ENCODE measurements at regions not wholly inside any gene's neighbourhood (a gene's known extent, or its start where the extent isn't known, plus 50 kb on each side); places are given as distances from the start of the nearest gene placed in this dataset.
"Not testable (repeated sequence)": the region's sequence is repeated elsewhere in the genome, so short reads cannot be mapped to it uniquely, and the experiment has no call there.

DNA sequence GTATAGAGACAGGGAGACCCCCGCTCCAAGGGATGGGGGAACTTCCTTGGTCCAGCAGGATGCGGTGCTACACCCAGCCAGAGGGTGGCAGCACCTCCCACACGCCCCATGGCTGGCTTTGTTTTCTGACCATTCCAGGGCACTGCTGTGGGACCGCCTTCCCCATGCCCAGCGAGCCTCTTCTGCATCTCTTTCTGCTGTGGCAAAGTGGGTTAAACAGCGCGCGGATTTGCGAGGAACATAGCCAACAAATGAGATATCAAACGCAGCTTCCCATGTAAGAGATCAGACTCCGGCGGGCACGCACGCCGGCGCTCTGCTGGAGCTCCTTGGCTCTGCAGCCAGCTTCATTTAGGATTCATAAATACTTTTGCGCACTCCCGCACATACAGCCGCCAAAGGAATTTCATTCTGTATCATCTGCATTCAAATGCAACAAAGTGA, 485.8 kb upstream of the CADM1 start:
- peak in 1 of 2 experiments; percentile 2 for DNase-seq

DNA sequence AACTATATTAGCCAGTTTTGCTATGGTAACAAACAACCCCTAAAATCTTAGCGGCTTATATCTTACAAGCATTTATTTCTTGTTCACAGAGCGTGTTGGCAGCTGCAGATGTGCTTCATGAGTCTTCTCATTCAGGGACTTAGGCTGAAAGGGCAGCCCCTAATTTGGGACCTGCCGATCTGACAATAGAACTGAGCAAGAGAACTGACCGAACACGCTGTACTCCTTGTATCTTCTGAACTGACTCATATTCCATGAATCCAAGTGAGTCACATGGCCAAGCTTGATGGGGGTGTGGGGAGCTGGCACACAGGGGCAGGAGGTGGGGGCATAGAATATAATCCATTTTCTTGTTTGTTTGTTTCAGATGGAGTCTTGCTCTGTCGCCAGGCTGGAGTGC, 481.7 kb upstream of the CADM1 start:
- DNase-seq: no peak

DNA sequence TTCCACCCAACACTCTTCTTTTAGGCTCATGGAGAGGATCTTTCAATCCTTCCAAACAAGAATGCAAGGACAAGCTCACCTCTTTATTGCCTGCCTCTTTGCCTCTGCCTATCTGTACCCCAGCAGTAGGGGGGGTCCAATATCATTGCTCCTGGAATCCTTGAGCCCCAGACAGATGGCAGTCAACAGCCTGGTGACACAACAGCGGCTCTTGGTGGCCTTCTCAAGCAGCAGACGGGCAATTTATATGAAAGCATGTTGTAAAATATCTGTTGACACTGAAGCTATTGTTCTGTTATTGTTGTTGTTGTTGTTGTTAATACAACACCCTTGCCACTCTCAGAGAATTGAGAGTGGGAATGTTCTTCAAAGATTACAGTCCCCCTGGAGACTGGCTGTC, 480.0 kb upstream of the CADM1 start:
- no peak for DNase-seq

DNA sequence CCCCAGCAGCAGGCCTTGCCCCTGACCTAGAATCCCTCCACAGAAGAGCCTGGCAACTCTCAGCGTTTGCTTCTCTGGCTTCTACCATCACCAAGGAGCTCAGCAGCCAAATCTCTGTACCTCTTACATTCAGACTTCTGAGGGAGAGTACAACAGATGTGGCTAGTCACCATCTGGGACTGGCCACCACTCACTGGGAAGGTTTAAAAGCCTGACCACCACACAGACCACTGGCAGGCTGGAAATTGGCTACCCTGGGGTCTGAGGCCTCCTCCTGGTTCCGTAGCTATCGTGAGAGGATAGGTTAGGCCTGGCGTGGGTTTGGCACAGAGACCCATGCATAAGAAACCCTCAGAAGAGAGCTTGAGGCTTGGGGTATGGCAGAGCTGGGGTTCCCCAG, 478.5 kb upstream of the CADM1 start:
- no peak for DNase-seq

DNA sequence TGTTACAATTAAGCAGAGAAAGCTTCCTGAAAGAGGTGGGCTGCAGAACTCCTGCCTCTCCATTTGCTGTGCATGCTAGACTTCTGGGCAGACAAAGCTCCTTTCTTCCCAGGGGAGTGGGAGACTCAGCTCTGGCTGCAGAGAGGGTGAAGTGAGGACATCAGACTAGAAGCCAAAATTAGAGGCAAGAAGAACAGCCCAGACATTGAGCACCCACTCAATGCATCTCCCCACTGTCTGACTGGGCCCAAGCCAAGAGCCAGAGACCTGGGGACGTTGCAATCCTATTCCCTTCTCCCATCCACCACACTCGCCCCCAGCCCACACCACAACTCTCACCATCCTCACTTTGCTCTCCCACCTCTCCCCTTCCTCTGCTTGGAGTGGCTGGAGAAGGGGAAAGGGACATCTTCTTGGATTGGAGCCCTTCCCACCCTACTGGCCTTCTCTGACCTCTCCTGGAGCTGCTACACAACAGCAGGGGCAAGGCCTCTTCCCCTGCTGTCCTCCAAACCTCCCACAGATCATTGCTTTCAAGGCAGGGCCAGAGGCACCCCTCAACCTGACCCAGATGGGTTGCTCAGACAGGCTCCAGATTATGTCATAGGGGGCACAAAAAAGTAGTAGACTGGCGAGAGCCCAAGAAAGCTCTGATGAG, 477.7 kb upstream of the CADM1 start:
- no peak for DNase-seq

DNA sequence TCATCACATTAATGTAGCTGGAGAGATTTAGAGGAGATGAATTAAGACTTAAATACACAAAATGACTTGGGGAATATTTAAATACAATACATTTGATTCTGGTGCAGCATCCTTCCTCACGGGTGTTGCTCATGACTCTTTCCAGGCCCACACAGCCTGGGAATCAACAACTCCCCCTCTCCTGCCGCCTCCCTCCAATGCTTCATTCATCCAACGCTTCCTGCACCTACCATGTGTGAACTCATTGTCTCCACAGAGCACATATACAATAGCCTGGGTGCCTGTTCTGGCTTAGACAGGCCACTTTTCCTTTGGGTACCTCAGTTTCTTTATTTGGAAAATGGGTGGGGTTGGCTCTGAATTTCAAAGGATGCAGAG, 476.9 kb upstream of the CADM1 start:
- no peak for DNase-seq

DNA sequence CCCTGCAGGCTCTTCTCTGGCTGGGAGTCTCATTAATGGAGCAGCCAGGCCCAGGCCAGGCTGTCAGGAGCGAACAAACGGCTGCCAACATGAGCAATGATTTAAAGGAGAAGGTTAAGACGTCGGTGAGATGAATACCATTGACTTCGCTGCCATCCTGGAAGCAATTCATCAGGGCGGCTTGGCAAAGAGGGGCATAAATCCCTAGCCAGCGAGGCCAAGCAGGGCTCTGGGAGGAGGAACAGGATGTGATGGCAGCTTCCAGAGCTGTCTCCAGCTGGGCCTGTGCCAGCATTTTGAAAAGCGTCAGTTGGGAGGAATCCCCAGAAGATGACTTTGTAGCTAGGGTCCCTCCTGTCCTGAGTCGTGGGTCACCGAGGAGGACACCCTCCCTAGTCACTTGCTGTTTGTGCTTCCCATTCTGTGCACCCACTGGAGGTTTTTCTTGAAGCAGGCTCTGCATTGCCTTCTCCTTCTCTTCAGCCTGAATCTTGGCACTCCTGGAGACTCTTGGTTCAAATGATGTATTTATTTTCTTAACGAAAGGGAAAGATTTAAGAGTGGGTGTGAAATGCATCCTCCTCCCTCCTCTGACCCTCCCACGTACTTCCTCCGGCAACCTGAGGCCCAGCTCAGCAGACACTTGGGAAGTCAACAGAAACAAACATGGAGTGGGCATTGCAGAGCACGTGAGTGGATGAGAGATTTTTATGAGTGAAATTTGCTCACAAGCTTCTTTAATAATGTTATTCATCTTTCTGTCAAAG, 476.3 kb upstream of the CADM1 start:
- DNase-seq: no peak

DNA sequence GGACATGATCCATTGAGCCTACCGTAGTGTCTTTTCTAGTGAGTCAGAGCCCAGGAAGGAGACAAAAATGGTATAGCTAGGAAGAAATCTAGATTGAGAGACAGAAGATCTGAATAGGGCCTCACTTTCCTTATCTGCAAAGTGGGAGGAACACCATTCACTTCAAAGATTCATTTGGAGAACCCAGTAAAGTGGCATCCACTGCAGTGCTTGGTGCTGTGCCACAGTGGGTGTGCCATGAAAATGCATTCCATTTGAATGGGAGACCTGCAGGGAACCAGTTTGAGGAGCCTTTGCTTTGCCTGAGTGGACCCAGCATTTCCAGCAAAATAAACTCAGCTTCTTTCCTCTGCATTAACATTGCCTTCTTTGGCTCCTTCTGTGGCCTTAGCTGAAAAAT, 470.5 kb upstream of the CADM1 start:
- no peak for DNase-seq

DNA sequence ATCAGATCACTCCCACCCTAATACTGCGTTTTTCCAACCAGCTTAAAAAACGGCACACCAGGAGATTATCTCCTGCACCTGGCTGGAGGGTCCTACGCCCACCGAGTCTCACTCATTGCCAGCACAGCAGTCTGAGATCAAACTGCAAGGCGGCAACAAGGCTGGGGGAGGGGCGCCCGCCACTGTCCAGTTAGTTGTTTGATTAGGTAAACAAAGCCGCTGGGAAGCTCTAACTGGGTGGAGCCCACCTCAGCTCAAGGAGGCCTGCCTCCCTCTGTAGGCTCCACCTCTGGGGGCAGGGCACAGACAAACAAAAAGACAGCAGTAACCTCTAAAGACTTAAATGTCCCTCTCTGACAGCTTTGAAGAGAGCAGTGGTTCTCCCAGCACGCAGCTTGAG, 463.0 kb upstream of the CADM1 start:
- DNase-seq: not testable (repeated sequence)

DNA sequence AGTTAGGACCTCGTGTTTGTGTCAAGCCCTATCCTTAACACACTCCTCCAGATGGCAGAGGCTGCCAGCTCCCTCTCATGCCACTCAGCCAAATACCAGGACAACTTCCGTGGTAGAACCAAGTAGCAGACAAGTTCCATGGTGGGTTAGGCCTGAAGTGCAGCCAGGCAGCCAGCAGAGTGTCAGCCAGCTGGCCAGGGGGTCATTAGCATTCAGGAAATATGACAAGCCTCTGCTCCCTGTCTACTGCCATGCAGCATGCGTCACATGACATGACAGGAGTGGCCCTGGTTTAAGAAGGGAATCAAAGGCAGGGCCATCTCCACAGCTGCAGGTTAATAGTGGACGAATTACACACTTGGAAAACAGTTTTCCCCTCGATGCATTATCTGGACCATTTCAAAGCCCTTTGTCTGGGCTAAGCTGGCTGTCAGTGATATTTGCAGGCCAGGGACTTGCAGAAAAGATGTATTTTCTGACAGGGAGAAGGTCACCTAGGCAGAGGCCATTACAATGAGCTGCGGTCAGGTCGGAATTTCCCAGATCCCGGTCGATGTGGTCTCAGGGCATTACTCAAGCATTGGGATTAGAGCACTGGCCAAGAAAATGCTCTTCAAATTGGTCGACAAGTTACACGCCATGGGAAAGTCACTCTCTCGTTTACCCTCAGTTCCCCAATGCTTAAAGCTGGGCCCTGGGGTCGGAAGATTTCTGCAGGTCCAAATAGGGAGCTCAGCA, 461.7 kb upstream of the CADM1 start:
- DNase-seq: no peak

DNA sequence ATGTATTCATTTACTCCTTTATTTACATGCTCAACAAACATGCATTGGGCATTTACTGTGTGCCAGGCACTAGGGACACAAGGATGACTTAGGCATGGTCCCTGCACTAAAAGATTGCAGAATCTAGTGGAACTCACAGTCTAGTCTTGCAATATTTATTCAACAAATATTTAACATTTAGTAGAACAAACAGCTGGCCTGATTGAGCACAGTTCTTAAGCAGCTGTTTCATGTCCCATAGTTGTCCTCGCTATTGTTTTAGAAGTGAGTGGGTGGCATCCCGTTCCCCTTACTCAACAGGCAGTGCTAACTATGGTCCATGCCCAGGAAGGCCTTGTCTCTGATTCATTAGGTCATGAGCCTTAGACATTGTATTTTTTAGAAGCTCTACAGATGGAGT, 459.9 kb upstream of the CADM1 start:
- no peak for DNase-seq

DNA sequence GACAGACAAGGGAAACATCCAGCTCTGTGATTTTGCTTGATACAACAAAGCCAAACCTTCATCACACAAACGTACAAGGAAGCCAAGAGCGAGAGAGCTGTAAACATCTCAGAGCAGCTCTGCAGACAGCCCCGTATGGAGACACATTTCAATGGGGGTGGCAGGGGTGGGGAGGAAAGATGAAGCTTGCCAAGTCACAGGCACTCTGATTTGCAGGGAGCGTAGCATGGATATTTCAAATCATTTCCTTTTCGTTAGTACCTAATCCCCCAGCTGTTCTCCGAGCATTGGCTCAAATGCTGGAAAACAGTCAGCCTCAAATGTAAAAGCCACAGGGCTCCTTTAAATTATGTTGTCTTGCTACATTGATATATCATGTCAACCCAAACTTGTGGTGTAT, 458.9 kb upstream of the CADM1 start:
- no peak for DNase-seq

DNA sequence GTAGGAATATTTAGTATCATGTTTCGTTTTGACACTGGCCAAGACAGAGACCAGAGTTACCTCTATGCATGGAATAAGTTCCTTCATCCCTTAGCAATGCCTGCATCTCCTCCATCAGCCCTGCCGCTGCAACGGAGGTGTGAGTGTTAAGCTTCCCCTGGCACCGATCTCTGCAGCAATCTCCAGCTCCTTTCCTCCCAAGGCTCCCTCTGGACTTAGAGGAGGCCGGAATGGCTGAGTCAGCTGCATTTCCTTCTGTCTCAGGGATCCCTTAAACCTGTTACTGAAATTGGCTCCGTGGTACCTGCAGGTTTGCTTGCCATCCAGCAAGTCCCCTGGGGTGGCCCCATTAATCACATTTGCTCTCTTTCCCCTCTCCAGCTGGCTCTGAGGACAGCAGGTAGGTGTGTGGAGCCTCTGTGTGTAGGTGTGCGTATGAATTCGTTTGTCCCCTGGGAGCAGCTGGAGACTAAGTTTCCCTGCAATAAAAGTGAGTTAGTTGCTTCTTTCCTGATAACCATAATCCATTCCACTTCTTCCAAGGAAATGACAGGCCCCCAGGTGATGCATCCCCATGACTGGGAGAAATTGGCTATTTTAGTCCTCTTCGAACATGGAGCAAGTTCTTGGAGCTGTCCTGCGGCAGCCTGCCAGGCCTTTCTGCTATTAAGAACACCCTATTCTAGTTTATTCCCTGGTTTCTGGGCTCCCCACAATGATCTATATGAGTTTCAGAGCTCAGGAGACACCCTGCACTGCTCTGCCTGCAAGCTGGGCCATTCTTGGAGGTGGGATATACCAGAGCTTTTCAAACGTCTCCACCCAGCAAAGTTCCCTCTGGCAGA, 457.2 kb upstream of the CADM1 start:
- no peak for DNase-seq

DNA sequence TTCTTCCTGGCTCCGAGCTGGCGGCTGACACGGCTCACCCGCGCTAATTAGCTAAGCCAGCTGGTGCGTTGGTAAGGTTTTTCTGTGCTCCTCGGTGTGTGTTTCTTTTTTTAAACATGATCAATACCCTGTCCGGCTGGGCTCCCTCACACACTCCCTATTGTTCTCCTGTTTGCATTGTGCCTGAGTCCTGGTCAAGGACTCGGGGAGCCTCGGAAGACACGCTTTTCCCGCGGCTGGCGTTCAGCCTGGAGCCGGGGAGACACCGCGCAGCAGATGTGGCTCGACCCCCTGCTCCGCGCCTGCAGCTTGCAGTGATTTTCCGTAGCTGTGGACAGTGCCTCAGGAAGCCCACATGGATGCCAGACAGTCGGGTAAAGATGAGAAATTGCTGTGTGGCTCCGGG, 454.9 kb upstream of the CADM1 start:
- DNase-seq: no peak

DNA sequence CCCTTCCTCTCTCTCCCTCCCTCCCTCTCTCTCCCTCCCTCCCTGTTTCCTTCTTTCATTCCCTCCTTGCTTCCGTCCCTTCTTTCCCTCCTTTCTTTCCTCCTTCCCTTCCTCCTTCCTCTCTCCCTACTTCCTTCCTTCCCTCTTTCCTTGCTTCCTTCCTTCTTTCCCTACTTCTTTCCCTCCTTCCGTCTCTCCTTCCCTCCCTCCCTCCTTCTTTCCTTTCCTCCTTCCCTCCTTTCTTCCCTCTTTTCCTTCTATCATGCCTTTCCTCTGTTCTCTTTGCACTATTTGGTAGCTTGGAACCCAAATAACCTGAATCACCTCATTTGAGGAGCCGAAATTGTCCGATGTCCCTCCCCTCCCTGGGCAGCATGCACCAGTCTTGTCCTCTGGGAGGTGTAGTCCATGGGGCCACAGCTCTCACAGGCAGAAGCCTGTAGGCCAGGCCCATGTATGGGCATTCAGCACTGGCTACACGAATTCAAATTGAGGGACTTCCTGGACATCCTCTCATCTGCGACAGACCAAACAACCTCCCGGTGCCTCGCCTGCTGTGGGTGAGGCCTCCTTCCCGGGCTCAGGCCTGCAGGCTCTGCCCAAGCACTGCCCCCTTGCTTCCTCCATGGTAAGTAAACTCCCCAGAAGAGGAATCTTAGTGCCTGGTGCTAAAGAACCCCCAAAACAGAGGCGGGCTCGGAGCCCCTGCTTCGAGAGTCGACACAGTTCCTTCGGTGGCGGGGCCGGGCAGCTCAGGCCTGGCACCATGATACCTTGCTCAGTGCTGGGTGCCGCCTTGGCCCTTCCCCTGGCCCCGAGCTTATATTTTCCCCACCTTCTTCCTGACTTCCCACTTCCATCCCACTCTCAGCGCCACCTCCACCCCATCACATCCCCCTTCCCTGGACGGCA, 454.1 kb upstream of the CADM1 start:
- no peak for DNase-seq

DNA sequence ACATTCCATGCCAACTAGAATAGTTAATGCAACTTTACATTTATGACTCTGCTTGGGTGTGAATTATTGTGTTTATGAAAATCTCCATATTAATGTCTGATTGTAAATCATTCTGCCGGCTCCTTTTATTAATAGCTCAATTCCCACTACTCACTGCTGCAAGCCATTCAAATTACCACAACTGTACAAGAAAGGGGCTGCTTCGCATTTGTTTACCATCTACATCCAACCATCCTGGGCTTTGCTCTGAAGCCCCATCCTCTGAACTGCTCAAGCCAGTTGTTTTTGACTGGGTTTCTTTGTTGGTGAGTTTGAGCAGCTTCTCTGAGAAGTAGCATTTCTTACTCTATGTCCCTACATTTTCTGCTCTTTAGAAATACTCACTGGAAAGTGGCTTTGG, 451.6 kb upstream of the CADM1 start:
- DNase-seq: no peak

DNA sequence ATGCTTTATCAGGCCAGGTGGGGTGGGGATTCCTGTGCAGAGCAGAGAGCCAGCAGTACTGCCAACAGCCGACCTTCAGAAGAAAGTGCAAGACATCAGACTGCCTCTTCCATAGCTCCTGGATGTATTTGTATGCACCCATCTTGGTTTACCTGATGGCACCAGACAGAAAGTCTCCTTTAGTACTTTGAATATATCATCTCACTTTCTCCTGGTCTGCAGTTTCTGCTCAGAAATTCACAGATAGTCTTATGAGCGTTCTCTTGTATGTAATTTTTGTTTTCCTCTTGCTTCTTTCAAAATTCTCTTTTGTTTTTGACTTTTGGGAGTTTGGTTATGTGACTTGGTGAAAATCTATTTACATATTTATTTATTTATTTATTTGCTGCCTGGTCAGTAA, 446.4 kb upstream of the CADM1 start:
- no peak for DNase-seq

DNA sequence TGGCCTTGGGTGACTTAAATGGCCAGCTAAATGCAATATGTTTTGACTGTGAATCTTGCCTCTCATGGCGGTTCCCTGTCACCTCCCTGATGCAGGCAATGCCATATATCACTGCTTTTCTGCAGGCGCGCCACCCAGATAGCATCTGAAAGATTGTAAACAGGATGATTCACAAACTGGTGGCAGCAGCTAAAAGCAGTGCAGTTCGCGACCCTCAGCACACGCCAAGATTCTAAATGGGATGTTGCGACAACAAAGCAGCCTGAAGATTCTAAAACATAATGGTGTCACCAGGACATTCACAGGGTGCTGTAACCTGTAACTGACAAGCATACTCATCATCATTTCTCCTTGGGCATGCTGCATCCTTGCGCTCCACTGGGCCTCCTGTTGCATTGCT, 440.4 kb upstream of the CADM1 start:
- no peak for DNase-seq

DNA sequence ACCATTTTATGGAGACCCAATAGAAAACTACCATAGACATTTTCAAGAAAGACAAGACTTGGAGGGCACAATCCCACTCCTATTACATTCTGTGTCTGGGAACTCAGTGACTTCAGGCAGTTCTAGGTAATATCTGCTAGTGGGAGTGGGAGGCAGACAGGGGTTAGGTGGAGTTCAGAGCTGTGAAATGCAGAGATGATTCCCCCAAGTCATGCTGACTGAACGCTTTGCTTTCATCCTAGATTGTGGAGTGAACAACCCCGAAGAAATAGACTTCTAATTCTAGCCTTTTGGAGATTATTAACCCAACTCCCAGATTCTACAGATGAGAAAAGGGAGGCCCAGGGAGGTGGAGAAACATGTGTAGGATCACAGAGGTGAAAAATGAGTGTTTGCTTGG, 437.8 kb upstream of the CADM1 start:
- no peak for DNase-seq

DNA sequence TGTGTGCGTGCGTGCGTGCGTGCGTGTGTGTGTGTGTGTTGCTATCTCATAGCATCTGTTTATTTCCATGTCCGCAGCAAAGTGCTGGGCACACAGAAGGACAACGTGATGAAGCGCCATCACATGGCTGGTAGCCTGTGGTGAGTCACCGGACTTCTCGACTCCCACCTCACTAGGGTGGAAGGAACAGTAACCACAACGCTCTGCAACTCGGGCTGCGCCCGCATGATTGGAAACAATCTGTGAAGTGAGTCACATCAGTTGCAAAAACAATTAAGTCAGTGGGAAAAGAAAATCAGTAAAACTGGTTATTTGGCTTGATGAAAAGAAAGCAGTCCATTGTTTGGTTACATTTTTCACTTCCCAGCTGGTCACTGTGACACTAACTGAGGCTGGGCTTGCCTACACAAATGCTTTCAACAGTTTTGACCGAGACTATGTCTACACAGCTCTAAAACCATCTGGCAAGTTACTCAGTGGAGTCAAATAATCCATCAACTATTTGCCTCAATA, 437.3 kb upstream of the CADM1 start:
- no peak for DNase-seq

DNA sequence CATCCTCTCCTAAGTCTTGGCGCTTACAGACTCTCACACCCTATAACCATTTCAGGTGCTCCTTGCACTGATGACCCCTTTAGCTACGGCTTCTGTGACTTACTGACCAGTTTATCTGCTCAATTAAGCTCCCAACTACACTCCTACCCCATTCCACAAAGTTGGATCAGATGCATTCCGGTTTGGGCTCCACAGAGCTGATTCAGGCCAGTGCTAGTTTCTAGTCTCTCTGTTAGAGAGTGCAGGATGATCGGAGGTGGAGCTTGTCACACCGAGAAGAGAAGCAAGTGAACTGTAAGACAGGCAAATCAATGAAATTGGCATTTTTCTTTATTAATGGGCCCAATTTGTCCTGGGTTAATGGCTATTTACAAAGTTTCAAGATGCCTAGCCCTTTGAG, 436.8 kb upstream of the CADM1 start:
- DNase-seq: no peak

Measured in AML-193 (cell line).